CD14-positive monocyte (primary cell): ENCODE measurements at regions not wholly inside any gene's neighbourhood (a gene's known extent, or its start where the extent isn't known, plus 50 kb on each side); places are given as distances from the start of the nearest gene placed in this dataset.

ENCODE experiments used
- DNase-seq, 3 donors: peaks; one replicate each; pipeline ENCODE4 v3.0.0-alpha.2; 2011 to 2022
- H2AFZ ChIP-seq: 2 replicates; pipeline ENCODE4 v1.6.0; 2012; ENCODE audit warnings: mild to moderate bottlenecking, low read depth, low read length, inconsistent platforms; ENCODE audit not compliant: insufficient read depth, poor library complexity, severe bottlenecking
- H3K27ac ChIP-seq, 2 donors: 1 replicate in 1 of 2; 2 replicates in 1 of 2; pipeline ENCODE4 v1.5.1; 2012 to 2013; ENCODE audit warnings: low read length in 2 of 2, control low read depth in 1 of 2, inconsistent platforms in 1 of 2, low read depth in 1 of 2, mild to moderate bottlenecking in 1 of 2
- H3K27me3 ChIP-seq, 2 donors: one replicate each; pipeline versions ENCODE4 v1.6.0 to v1.6.1; 2011 to 2013; ENCODE audit warnings: low read length in 2 of 2; ENCODE audit not compliant: control insufficient read depth in 2 of 2, insufficient read depth in 2 of 2
- H3K36me3 ChIP-seq, 2 donors: replicated peaks in 1 of 2; 1 replicate in 1 of 2; 2 replicates in 1 of 2; pipeline versions ENCODE4 v1.5.1 to v1.6.1; 2012 to 2013; ENCODE audit warnings: low read length in 2 of 2, control low read depth in 1 of 2, inconsistent platforms in 1 of 2, mild to moderate bottlenecking in 1 of 2; ENCODE audit not compliant: insufficient read depth in 2 of 2, control insufficient read depth in 1 of 2
- H3K4me1 ChIP-seq, 2 donors: 1 replicate in 1 of 2; 2 replicates in 1 of 2; pipeline versions ENCODE4 v1.5.1 to v1.6.1; 2012 to 2013; ENCODE audit warnings: low read length in 2 of 2, control low read depth in 1 of 2, inconsistent platforms in 1 of 2, mild to moderate bottlenecking in 1 of 2, moderate library complexity in 1 of 2; ENCODE audit not compliant: insufficient read depth in 2 of 2, control insufficient read depth in 1 of 2
- H3K4me2 ChIP-seq: replicated peaks from 2 replicates; pipeline ENCODE3; 2012; ENCODE audit warnings: low read length, moderate library complexity, mild to moderate bottlenecking; ENCODE audit not compliant: poor library complexity, severe bottlenecking; ENCODE audit errors: extremely low read depth
- H3K4me3 ChIP-seq, 3 experiments: fragments of 200-600 bp in 1 of 3; sonication (generic) in 1 of 3; replicated peaks in 1 of 3; 1 replicate in 2 of 3; 2 replicates in 1 of 3; pipeline ENCODE4 v1.5.1; 2011 to 2013; ENCODE audit warnings: low read length in 3 of 3, mild to moderate bottlenecking in 3 of 3, control low read depth in 2 of 3, low read depth in 2 of 3, inconsistent platforms in 1 of 3, moderate library complexity in 1 of 3
- H3K79me2 ChIP-seq: 2 replicates; pipeline ENCODE4 v1.6.0; 2012; ENCODE audit warnings: mild to moderate bottlenecking, control low read depth, inconsistent platforms, low read length, moderate library complexity; ENCODE audit not compliant: insufficient read depth
- H3K9ac ChIP-seq: 2 replicates; pipeline ENCODE4 v1.6.0; 2017; ENCODE audit warnings: low read length, mild to moderate bottlenecking; ENCODE audit not compliant: insufficient read depth, poor library complexity, severe bottlenecking
- H3K9me3 ChIP-seq, 2 donors: replicated peaks in 1 of 2; 1 replicate in 1 of 2; 2 replicates in 1 of 2; pipeline versions ENCODE4 v1.5.1 to v1.6.1; 2012 to 2013; ENCODE audit warnings: low read length in 2 of 2, control low read depth in 1 of 2; ENCODE audit not compliant: control insufficient read depth in 1 of 2, insufficient read depth in 1 of 2
- H4K20me1 ChIP-seq: 2 replicates; pipeline ENCODE4 v1.6.0; 2012; ENCODE audit warnings: mild to moderate bottlenecking, low read length, control low read depth, moderate library complexity; ENCODE audit not compliant: insufficient read depth
- H3K27ac Mint-ChIP-seq, 7 donors: one replicate each; pipeline ENCODE4 v1.8.0; 2020; ENCODE audit warnings: mild to moderate bottlenecking in 7 of 7, mixed read lengths in 7 of 7, moderate library complexity in 6 of 7, inconsistent platforms in 2 of 7
- H3K27me3 Mint-ChIP-seq, 3 donors: one replicate each; pipeline ENCODE4 v1.8.0; 2021 to 2022; ENCODE audit warnings: low read depth in 3 of 3, mild to moderate bottlenecking in 3 of 3, mixed read lengths in 3 of 3, moderate library complexity in 3 of 3, inconsistent platforms in 1 of 3
- H3K36me3 Mint-ChIP-seq, 2 donors: one replicate each; pipeline ENCODE4 v1.8.0; 2020; ENCODE audit warnings: mixed read lengths in 2 of 2, inconsistent platforms in 1 of 2, mild to moderate bottlenecking in 1 of 2
- H3K4me1 Mint-ChIP-seq: one replicate; pipeline ENCODE4 v1.8.0; 2020; ENCODE audit warnings: mild to moderate bottlenecking, mixed read lengths
- H3K4me3 Mint-ChIP-seq, 2 donors: one replicate each; pipeline ENCODE4 v1.8.0; 2020; ENCODE audit warnings: mild to moderate bottlenecking in 2 of 2, mixed read lengths in 2 of 2, moderate library complexity in 1 of 2
- H3K9me3 Mint-ChIP-seq, 7 donors: one replicate each; pipeline ENCODE4 v1.8.0; 2020 to 2022; ENCODE audit warnings: mixed read lengths in 7 of 7, mild to moderate bottlenecking in 6 of 7, moderate library complexity in 6 of 7, inconsistent platforms in 2 of 7
- WGBS: methylation state at CpG from one replicate; pipeline ENCODE4 v1.1.5; 2013; ENCODE audit warnings: missing lambda C conversion rate; ENCODE audit not compliant: insufficient coverage; 5-methylcytosine and 5-hydroxymethylcytosine counted together
- intact Hi-C, 2 donors: fragments of 100-400 bp; cut with micrococcal nuclease; formaldehyde crosslinking; loops; one replicate each; pipeline versions ENCODE4 v1.15.0 to v1.15.1; 2023
- TF ChIP-seq, protein P1 (sequence below): fragments of 200-600 bp; IDR thresholded peaks from one replicate; pipeline ENCODE4 v1.8.0; 2022; ENCODE audit warnings: antibody characterized with exemption, mild to moderate bottlenecking

DNA sequence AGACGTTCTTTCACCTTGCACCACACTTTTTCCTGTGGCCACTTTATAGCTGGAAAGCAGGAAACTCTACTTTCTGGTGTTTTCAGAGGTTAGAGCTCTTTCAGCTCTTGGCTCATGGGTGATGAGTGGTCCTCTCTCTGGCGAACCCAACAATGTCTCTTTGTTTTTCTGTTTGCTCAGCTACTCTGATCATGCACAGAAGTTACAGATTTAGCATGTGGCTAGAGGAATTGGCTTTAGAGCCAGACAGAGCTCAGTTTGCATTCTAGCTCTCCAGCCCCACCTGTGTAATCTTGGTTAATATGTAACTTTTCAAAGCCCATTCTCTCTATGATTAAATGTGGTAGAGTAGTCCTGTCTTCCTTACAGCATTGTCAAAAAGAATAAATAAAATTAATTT lies 225.2 kb downstream of the HAPSTR1 start:
- Histone ChIP-seq H3K27me3 (no peaks in the 10 kb centered on the region), H3K79me2 (no peaks in the 10 kb centered on the region), H3K4me2 (no peak overlapping the region), H4K20me1 (no peaks in the 10 kb centered on the region), H3K4me3 (no peak overlapping the region), H3K4me1 (no peaks in the 10 kb centered on the region), H3K36me3 (no peaks in the 10 kb centered on the region), H3K9me3 (no peaks in the 10 kb centered on the region), H3K9ac (no peak overlapping the region), H3K27ac (no peak overlapping the region), H2AFZ (no peak overlapping the region)
- peaks cover 1 to 7% (median 5%) of the 10 kb centered on the region in 3 donors for H3K27me3 Mint-ChIP-seq
- no CpG with 5 or more reads among the region's 2 CpGs for WGBS
- peaks cover 0 to 13% (median 2%) of the 10 kb centered on the region in 7 donors for H3K9me3 Mint-ChIP-seq
- no peaks in the 10 kb centered on the region for H3K36me3 Mint-ChIP-seq
- peaks cover under 1% of the 10 kb centered on the region for H3K4me1 Mint-ChIP-seq
- no peak overlapping the region for H3K4me3 Mint-ChIP-seq
- DNase-seq: no peak
- TF ChIP-seq, protein P1, sequence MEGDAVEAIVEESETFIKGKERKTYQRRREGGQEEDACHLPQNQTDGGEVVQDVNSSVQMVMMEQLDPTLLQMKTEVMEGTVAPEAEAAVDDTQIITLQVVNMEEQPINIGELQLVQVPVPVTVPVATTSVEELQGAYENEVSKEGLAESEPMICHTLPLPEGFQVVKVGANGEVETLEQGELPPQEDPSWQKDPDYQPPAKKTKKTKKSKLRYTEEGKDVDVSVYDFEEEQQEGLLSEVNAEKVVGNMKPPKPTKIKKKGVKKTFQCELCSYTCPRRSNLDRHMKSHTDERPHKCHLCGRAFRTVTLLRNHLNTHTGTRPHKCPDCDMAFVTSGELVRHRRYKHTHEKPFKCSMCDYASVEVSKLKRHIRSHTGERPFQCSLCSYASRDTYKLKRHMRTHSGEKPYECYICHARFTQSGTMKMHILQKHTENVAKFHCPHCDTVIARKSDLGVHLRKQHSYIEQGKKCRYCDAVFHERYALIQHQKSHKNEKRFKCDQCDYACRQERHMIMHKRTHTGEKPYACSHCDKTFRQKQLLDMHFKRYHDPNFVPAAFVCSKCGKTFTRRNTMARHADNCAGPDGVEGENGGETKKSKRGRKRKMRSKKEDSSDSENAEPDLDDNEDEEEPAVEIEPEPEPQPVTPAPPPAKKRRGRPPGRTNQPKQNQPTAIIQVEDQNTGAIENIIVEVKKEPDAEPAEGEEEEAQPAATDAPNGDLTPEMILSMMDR: no peak
- intact Hi-C loops: no loop called here
- H3K27ac Mint-ChIP-seq: no peak overlapping the region

DNA sequence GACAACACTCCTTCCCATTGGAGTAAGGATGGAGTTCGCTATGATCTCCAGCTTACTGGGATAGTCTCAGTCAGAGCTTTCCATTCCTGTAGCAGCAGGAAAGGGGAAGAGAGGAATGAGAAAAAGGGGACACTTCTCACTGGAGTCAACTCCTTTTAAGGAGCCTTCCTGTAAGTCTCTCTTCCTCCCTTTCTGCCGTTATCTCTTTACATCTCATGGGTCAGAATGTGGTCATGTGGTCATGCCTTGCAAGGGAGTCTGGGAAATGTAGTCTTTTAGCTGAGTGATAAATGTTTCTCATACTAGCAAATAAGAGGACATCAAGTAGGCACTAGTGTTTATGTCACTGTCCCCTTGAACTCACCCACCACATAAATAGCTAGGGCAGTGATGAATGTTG lies 227.3 kb downstream of the HAPSTR1 start:
- Histone ChIP-seq H3K4me1 (no peaks in the 10 kb centered on the region), H3K27me3 (no peaks in the 10 kb centered on the region), H2AFZ (no peak overlapping the region), H3K36me3 (no peaks in the 10 kb centered on the region), H3K4me2 (no peak overlapping the region), H3K9ac (no peak overlapping the region), H3K79me2 (no peaks in the 10 kb centered on the region), H3K9me3 (no peaks in the 10 kb centered on the region), H3K4me3 (no peak overlapping the region), H3K27ac (no peak overlapping the region), H4K20me1 (no peaks in the 10 kb centered on the region)
- H3K27me3 Mint-ChIP-seq: peaks cover 5 to 7% (median 5%) of the 10 kb centered on the region in 3 donors
- no peak overlapping the region for H3K4me3 Mint-ChIP-seq
- no peaks in the 10 kb centered on the region for H3K36me3 Mint-ChIP-seq
- TF ChIP-seq, protein P1: no peak
- peaks cover 5% of the 10 kb centered on the region for H3K4me1 Mint-ChIP-seq
- DNase-seq: no peak
- peaks cover 0 to 13% (median 2%) of the 10 kb centered on the region in 7 donors for H3K9me3 Mint-ChIP-seq
- whole genome bisulfite sequencing: no CpG with 5 or more reads among the region's 2 CpGs
- no peak overlapping the region for H3K27ac Mint-ChIP-seq
- intact Hi-C loops: no loop called here
